ENCODE measurements at regions not wholly inside any gene's neighbourhood (a gene's known extent, or its start where the extent isn't known, plus 50 kb on each side); places are given as distances from the start of the nearest gene placed in this dataset.

DNA sequence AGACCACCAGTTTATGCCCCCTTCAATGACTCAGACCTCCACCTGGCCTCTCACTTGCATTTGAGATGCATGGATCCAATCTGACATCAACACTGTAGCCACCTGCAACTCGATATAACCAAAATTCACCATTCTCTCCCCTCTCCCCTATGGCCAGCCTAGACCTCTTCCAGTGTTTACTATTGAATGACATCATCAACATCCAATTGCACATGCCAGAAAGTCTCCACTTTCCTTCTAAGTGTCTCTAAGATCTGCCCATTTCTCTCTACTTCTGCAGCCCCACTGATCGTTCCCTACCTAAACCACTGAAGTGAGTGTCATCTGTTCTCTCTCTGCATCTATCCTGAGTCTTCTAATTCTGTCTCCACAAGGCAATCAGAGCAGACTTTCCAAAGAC is 151.3 kb upstream of the APCDD1 start:
- TF ChIP-seq, protein P1, sequence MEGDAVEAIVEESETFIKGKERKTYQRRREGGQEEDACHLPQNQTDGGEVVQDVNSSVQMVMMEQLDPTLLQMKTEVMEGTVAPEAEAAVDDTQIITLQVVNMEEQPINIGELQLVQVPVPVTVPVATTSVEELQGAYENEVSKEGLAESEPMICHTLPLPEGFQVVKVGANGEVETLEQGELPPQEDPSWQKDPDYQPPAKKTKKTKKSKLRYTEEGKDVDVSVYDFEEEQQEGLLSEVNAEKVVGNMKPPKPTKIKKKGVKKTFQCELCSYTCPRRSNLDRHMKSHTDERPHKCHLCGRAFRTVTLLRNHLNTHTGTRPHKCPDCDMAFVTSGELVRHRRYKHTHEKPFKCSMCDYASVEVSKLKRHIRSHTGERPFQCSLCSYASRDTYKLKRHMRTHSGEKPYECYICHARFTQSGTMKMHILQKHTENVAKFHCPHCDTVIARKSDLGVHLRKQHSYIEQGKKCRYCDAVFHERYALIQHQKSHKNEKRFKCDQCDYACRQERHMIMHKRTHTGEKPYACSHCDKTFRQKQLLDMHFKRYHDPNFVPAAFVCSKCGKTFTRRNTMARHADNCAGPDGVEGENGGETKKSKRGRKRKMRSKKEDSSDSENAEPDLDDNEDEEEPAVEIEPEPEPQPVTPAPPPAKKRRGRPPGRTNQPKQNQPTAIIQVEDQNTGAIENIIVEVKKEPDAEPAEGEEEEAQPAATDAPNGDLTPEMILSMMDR (IDR thresholded peaks at IDR 0.05), result no peak
- TF ChIP-seq POLR2AphosphoS5 (IDR thresholded peaks at IDR 0.05), result no peak
